Adrenal gland (tissue), 5 donors: ENCODE measurements at regions not wholly inside any gene's neighbourhood (a gene's known extent, or its start where the extent isn't known, plus 50 kb on each side); places are given as distances from the start of the nearest gene placed in this dataset.

ENCODE experiments used
- CTCF ChIP-seq, 6 experiments: fragments of 450-650 bp in 4 of 6; fragments of 200-600 bp in 2 of 6; sonication (generic) in 1 of 6; IDR thresholded peaks; 1 replicate in 5 of 6; 2 replicates in 1 of 6; pipeline versions ENCODE4 v1.5.1 to v1.8.0; 2016 to 2021; ENCODE audit warnings: antibody characterized with exemption in 6 of 6, mild to moderate bottlenecking in 2 of 6, moderate library complexity in 1 of 6
- POLR2A ChIP-seq, 2 donors: fragments of 450-650 bp; IDR thresholded peaks; one replicate each; pipeline ENCODE4 v1.6.1; 2017; ENCODE audit warnings: antibody characterized with exemption in 2 of 2, mild to moderate bottlenecking in 2 of 2, moderate library complexity in 1 of 2
- donor health status: DM: no; HTN: no; CAD: no.

GRCh38 chr2:125216321-125216720 is 1191.2 kb downstream of the CNTNAP5 start:
- TF ChIP-seq CTCF (IDR thresholded peaks at IDR 0.05) (no peak), POLR2A (IDR thresholded peaks at IDR 0.05) (no peak)
